GM19025 (cell line): ENCODE measurements at regions not wholly inside any gene's neighbourhood (a gene's known extent, or its start where the extent isn't known, plus 50 kb on each side); places are given as distances from the start of the nearest gene placed in this dataset.

ENCODE experiments used
- ATAC-seq: cut with Tn5 transposase; IDR thresholded peaks from one replicate; pipeline ENCODE4 v1.9.1; 2021; ENCODE audit warnings: mild to moderate bottlenecking, low read depth, moderate library complexity; ENCODE audit not compliant: unreplicated experiment

GRCh38 chr5:174159327-174160114 is 114.0 kb downstream of the NSG2 start:
- no peak for ATAC-seq

GRCh38 chr5:174165406-174165805 is 119.9 kb downstream of the NSG2 start:
- no peak for ATAC-seq

GRCh38 chr5:174166231-174167079 is 120.9 kb downstream of the NSG2 start:
- ATAC-seq = no peak

GRCh38 chr5:174167080-174167910 is 121.8 kb downstream of the NSG2 start:
- no peak for ATAC-seq

- no peak for ATAC-seq
Observed at GRCh38 chr5:174172152-174172551, 126.6 kb downstream of the NSG2 start.

GRCh38 chr5:174172566-174172965 is 127.1 kb downstream of the NSG2 start:
- no peak for ATAC-seq

- ATAC-seq = no peak
Observed at GRCh38 chr5:174173766-174174165, 128.3 kb downstream of the NSG2 start.

- no peak for ATAC-seq
Observed at GRCh38 chr5:174175716-174176268, 130.3 kb downstream of the NSG2 start.

GRCh38 chr5:174176511-174176910 is 131.0 kb downstream of the NSG2 start:
- ATAC-seq = no peak

- no peak for ATAC-seq
Observed at GRCh38 chr5:174177531-174177930, 132.0 kb downstream of the NSG2 start.

GRCh38 chr5:174177976-174178605 is 132.6 kb downstream of the NSG2 start:
- no peak for ATAC-seq

GRCh38 chr5:174180639-174181038 is 135.1 kb downstream of the NSG2 start:
- no peak for ATAC-seq

GRCh38 chr5:174182111-174182510 is 136.6 kb downstream of the NSG2 start:
- ATAC-seq = no peak

- no peak for ATAC-seq
Observed at GRCh38 chr5:174183701-174184100, 138.2 kb downstream of the NSG2 start.

GRCh38 chr5:174185506-174185905 is 140.0 kb downstream of the NSG2 start:
- ATAC-seq = no peak

GRCh38 chr5:174186096-174186695 is 140.7 kb downstream of the NSG2 start:
- ATAC-seq = no peak

GRCh38 chr5:174187001-174187400 is 141.5 kb downstream of the NSG2 start:
- ATAC-seq = no peak

GRCh38 chr5:174187481-174187880 is 142.0 kb downstream of the NSG2 start:
- no peak for ATAC-seq

- no peak for ATAC-seq
Observed at GRCh38 chr5:174188295-174188694, 142.8 kb downstream of the NSG2 start.
